H7 (cell line): ENCODE measurements at regions not wholly inside any gene's neighbourhood (a gene's known extent, or its start where the extent isn't known, plus 50 kb on each side); places are given as distances from the start of the nearest gene placed in this dataset.

Source experiments
- DNase-seq: peaks from one replicate; pipeline ENCODE4 v3.0.0; 2012
- H3K27me3 ChIP-seq: 2 replicates; pipeline ENCODE4 v1.6.0; 2011; ENCODE audit warnings: mild to moderate bottlenecking, low read length; ENCODE audit not compliant: control insufficient read depth, insufficient read depth
- H3K36me3 ChIP-seq: replicated peaks from 2 replicates; pipeline ENCODE4 v1.5.1; 2011; ENCODE audit warnings: low read length; ENCODE audit not compliant: control insufficient read depth, insufficient read depth
- H3K4me3 ChIP-seq: 2 replicates; pipeline ENCODE4 v1.5.1; 2011; ENCODE audit warnings: low read depth, mild to moderate bottlenecking, control low read depth, low read length, moderate library complexity; ENCODE audit not compliant: insufficient read depth

DNA sequence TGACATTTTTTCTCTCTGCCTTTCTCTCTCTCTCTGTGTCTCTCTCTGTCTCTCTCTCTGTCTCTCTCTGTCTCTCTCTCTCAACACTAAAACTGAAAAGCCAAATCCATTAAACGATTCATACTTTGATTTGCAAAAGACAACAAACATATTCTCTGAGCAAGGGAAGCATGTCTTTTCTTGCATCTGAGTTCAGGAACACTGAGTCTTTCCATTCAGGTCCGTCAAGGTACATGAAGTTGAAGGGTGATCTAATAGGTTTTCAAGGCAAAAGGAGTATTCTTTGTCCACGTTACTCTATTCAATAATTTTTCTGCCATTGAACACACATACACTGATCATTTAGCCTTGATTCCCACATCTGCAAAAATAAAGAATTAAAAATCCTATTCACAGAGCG is 900.9 kb downstream of the BCL11B start:
- no peaks in the 10 kb centered on the region for H3K27me3 ChIP-seq
- no peak for DNase-seq
- no peak overlapping the region for H3K4me3 ChIP-seq
- H3K36me3 ChIP-seq = no peaks in the 10 kb centered on the region

DNA sequence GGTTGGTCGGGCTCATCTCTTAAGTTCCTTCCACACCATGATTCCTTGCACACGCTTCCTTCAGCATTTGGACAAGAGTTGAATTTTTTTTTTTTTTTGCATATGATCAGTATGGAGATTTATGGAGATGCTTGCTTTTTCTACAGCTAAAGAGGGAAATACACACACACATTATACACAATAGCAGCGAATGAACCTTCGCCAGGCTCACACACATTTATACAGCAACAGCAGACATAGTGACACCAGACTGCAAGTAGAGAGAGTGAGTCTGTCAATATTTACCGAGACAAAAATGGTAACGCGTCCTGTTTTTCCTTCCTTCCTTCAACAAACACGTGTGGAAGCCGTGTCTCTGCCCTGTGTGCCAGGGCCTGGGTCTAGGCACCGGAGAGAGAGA is 897.9 kb downstream of the BCL11B start:
- H3K36me3 ChIP-seq = no peaks in the 10 kb centered on the region
- no peak for DNase-seq
- H3K27me3 ChIP-seq = no peaks in the 10 kb centered on the region
- H3K4me3 ChIP-seq = no peak overlapping the region

DNA sequence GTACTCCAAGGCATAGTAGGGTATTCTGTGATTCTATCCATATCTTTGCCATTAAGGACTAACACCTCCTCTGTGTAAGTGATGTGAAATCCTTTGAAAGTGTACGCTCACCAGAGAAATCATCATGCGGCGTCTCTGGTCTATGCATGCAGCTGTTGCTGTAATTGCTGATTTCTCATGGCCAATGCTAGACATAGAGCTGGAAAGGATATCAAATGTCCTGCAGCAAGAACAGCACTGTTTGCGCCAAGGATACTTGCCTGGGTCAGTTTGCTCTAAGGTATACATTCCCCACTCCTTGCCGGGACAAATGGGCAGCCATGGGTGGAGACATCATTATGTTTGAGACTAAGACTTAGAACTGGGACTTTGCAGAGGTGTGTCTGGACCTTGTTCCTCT is 896.4 kb downstream of the BCL11B start:
- Histone ChIP-seq H3K36me3 (no peaks in the 10 kb centered on the region), H3K27me3 (no peaks in the 10 kb centered on the region), H3K4me3 (no peak overlapping the region)
- no peak for DNase-seq

DNA sequence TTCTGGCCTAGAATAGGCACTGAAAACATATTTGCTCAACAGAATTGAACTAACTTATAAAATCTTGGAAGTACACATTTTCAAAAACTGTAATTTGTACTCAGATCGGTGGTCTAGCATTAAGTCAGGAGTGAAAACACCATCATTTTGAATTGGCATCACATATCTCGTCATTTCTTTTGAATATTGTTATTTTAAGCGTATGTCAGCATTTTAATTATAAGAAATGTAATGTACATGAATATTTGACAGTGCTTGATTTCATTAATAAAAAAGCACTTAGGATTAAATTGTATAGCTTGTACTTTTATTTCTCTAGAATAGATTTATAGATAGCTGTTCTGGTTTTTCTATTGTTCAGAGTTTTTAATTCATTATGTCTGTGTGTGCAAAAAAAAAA is 892.2 kb downstream of the BCL11B start:
- H3K27me3 ChIP-seq = no peaks in the 10 kb centered on the region
- no peaks in the 10 kb centered on the region for H3K36me3 ChIP-seq
- DNase-seq = no peak
- no peak overlapping the region for H3K4me3 ChIP-seq

DNA sequence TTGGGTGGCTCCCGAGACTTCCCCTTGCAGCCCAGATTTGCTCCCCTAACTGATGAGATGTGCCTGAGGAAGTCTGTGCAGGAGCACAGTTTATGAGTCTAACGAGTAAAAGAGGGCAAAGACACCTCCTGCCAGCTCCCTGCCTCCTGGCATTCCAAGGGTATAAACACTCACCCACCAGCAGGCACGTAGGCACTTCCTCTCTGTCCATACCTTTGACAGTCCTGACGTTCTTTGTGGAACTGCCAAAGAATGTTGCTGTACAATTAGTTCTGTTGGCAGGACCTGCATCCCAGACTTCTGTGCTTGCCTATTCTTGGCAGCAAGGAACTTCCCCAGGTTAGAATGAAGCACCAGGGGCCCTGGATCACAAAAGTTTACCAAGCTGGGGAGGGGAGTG is 889.3 kb downstream of the BCL11B start:
- Histone ChIP-seq H3K36me3 (no peaks in the 10 kb centered on the region), H3K4me3 (no peak overlapping the region), H3K27me3 (no peaks in the 10 kb centered on the region)
- DNase-seq = no peak

DNA sequence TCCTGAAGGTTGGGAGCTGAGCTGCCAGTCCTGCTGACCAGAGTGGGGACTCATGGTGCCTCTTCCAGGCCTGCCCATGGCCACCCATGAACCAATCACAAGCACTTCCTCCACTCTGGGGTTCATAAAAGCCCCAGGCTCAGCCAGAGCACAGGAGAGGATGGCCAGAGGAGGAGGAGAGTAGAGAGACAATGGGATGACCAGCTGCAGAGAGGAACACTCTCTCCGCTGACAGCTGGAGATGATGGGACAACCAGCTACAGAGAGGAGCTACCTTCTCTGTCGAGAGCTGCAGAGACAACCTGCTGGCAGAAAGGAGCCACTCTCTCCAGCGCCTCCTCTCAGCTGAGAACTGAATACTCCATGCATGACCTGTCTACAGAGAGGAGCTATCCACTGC is 886.1 kb downstream of the BCL11B start:
- H3K27me3 ChIP-seq = no peaks in the 10 kb centered on the region
- no peak overlapping the region for H3K4me3 ChIP-seq
- no peak for DNase-seq
- no peaks in the 10 kb centered on the region for H3K36me3 ChIP-seq

DNA sequence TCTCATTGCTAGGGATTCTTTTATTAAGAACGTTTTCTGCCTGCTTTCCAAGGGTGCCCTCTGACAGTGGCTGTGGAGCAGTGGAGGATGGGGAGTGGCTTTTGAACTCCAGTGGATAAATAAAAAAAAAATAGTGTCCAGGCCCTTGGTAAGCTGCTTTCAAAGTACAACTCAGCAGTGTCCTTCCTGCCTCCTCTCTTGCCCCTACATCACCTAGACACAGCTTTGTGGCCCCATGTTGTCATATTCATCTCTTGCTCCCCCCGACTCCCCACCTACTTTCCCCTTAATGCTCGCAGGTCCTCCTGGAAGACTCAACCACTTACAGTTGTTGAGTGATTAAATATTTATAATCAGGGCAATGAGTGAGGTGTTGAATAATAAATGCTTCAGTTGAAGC is 880.9 kb downstream of the BCL11B start:
- Histone ChIP-seq H3K36me3 (no peaks in the 10 kb centered on the region), H3K27me3 (no peaks in the 10 kb centered on the region), H3K4me3 (no peak overlapping the region)
- no peak for DNase-seq

DNA sequence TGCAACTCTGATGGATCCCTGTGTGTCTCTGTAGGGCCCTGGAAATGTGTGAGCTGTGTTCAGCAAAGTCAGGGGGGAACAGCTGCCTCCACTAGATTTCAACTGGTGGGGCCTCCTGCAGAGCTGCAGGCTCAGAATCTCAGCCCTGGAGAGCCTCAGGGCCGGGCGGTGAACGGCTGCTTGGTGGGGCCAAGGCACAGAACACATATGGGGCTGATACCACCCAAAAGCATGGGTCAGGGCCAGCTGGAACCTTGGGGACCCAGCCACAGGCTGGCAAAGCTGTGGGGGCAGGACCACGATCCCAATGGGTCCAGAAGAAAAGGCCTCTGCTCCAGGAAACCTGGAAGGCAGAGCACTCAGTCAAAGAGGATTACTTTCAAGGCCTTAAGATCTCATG is 878.5 kb downstream of the BCL11B start:
- no peak for DNase-seq
- no peak overlapping the region for H3K4me3 ChIP-seq
- no peaks in the 10 kb centered on the region for H3K27me3 ChIP-seq
- no peaks in the 10 kb centered on the region for H3K36me3 ChIP-seq

DNA sequence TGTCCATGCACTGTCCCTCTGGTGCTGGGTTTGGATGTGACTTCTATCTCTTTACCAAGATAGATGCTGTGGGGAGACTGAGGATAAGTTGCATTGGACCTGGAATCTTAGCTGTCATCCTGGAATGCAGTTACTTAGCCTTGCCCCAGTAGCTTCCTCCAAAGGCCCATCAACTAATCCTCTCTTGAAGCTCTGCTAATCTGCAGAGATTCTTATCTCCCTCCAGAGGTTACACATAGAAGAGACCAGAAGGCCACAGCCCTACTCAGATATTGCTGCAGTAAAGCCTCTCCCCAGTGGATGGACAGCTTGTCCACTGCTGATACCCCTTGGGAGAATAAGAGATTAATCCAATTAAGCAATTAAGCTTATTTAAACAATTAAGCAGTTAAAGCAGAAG is 867.2 kb downstream of the BCL11B start:
- DNase-seq = no peak
- no peak overlapping the region for H3K4me3 ChIP-seq
- H3K36me3 ChIP-seq = no peaks in the 10 kb centered on the region
- no peaks in the 10 kb centered on the region for H3K27me3 ChIP-seq

DNA sequence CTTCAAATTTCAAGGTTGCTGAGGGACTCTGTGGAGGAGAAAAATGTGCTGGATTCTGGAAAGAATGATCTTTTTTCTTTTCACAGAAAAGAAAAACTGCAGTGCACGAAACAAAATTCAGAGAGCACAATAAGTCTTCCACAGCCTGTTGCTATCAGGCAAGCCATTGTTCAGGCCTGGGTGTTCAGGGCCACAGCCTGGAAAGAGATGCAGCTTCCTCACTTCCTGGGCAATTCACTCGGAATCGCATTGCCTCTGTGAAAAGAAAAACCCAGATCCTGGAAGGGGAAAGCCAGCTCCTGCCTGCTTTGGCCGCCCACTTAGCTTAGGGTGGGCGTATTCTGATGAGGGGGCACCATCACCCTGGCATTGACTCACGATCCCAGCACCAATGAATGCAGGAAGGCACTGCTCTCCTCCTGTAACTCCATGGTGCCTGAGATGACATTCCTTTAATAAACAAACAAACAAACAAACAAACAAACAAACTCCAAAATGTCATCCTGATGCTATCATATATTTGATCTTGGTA is 863.9 kb downstream of the BCL11B start:
- no peak for DNase-seq
- H3K4me3 ChIP-seq = no peak overlapping the region
- H3K36me3 ChIP-seq = no peaks in the 10 kb centered on the region
- H3K27me3 ChIP-seq = no peaks in the 10 kb centered on the region

DNA sequence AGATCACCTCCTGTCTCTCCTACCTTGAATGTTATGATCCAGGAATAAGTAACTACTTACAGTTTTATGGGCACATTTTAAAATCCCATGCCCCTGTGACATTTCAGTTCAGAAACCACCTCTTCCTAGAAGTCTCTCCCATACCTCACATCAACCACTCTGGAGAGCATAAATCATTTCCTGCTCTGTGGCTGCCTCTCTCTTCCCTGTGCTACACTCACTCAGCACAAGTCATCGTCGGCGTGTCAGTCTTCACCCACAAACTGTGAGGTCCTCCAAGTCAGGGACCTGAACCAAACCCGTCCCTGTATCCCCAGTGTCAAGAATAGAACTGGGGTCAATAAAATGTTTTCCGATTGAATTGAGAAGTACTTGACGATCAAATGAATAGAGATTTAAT is 863.3 kb downstream of the BCL11B start:
- Histone ChIP-seq H3K4me3 (no peak overlapping the region), H3K27me3 (no peaks in the 10 kb centered on the region), H3K36me3 (no peaks in the 10 kb centered on the region)
- DNase-seq = no peak

DNA sequence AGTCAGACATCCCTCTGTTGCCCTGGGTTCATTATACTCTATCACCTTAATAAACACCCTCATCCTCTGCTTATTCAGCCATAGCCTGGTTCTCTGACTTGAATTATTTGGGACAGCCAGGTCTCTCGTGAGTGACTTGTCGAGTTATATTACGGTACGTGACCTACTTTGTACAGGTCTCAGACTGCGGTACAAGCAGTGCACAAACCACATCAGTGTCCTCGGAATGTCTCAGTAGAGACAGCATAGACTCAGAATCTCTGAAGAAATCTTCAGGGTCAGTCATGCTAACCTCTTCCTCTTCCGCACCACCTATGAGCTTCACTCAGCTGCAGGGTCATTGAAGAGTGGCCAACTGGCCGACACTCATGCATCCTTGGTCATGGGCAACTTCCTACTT is 860.8 kb downstream of the BCL11B start:
- no peak for DNase-seq
- Histone ChIP-seq H3K27me3 (no peaks in the 10 kb centered on the region), H3K4me3 (no peak overlapping the region), H3K36me3 (no peaks in the 10 kb centered on the region)

DNA sequence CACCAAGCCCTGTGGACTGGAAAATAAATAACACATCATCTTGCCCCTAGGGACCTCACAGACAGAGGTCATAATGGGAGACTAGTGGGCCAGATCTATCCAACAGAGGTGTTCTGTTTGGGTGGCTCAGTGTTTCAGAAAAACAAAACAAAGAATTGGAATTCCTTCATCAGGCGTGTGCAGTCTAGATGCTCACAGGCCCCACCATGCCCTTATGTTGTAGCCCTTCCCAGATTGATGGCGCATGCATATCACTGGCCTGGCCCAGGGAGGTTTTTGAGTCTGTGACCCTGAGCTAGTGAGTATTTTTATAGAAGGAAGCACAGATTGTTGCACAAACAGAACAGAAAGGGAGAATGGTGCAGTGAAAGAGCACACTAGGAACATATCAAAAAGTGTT is 859.6 kb downstream of the BCL11B start:
- H3K36me3 ChIP-seq = no peaks in the 10 kb centered on the region
- no peak overlapping the region for H3K4me3 ChIP-seq
- no peak for DNase-seq
- no peaks in the 10 kb centered on the region for H3K27me3 ChIP-seq

DNA sequence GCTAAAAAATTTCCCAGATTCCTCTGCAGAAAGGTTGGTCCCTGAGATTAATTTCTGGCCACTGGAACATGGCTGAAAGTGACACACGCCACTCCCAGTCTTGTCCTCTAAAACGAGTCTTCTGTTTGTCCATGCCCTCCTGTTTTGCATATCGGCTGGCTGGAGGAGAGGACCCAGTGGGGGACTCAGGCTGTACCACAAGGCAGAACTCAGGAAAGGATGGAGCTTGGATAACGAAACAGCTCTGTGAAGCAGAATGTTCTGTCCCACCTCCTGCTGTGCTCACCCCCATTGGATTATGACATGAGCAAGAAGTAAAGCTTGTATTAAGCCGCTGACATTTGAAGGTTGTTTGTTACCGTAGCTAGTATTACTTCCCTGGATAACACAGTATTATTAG is 856.2 kb downstream of the BCL11B start:
- H3K27me3 ChIP-seq = no peaks in the 10 kb centered on the region
- no peak for DNase-seq
- no peaks in the 10 kb centered on the region for H3K36me3 ChIP-seq
- no peak overlapping the region for H3K4me3 ChIP-seq

DNA sequence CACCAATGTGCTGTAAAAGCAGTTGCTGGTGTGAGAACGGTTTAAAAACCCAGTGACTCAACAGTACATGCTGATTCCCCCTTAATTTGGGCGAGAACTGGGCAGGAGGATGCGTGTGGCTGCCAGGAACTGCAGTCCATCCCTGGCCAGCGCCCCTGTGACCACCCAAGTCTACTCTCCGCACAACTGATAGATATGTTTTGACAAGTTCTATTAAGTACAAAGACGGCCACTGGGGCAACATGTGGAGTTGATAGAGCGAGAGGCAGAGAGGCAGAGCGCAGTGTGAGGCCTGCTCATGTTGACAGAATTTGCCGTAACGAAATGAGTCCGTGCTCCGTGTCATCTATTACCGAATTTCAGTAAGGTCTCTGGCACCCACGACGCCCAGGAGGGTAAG is 855.0 kb downstream of the BCL11B start:
- Histone ChIP-seq H3K36me3 (no peaks in the 10 kb centered on the region), H3K27me3 (no peaks in the 10 kb centered on the region), H3K4me3 (no peak overlapping the region)
- no peak for DNase-seq

DNA sequence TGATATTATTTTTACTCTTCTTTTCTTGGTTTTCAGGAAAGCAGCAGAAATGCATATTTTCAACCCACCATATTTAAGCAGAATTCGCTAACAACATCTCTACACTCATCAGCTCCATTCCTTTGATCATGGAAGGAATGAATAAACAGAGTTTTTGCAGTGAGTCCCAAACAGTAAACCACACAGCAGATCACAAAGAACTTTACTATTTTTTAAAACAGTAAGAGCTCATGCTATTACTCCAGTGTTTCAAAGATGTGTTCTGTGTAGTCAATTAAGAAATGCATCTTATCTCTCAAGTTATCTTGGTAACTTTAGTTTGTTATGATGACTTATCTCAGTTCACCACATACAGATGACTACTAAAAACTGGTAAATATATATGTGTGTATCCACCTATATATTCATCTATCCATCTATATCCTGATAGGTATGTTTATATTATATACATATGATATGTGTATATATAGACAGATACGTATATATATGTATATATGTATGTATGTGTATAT is 843.5 kb downstream of the BCL11B start:
- Histone ChIP-seq H3K4me3 (no peak overlapping the region), H3K27me3 (no peaks in the 10 kb centered on the region), H3K36me3 (no peaks in the 10 kb centered on the region)
- no peak for DNase-seq
